ENCODE measurements at regions not wholly inside any gene's neighbourhood (a gene's known extent, or its start where the extent isn't known, plus 50 kb on each side); places are given as distances from the start of the nearest gene placed in this dataset.
"Not testable (repeated sequence)": the region's sequence is repeated elsewhere in the genome, so short reads cannot be mapped to it uniquely, and the experiment has no call there.

DNA sequence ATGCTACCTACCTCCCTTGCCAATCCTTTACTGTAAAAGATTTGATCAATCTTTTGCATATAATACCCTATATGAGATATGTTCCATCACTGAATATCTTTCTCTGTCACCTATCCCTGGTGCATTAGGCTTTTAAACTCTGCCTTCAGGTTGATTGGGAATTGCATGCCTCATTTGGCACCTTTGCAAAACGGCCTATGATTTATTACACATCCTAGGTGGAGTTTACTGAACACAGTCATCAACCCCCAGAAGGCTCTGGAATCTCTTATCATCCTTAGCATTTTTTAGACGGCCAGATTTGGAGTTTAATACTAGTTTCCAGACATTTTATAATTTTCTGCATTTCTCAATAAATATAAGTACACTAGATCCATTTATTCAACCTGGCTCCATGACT is 448.4 kb upstream of the SLC10A2 start:
- H3K36me3 ChIP-seq (ENCODE audit: control insufficient read depth, insufficient read depth, low read length) = no peaks in the 10 kb centered on the region
- H3K4me1 ChIP-seq (ENCODE audit: control insufficient read depth, insufficient read depth, low read length) = no peaks in the 10 kb centered on the region
- H3K9ac ChIP-seq (ENCODE audit: low read length) = no peak overlapping the region
- no peak overlapping the region for H3K4me3 ChIP-seq (ENCODE audit: low read length)
- H3K9me3 ChIP-seq (ENCODE audit: control insufficient read depth, low read length) = no peaks in the 10 kb centered on the region
- no peaks in the 10 kb centered on the region for H3K27me3 ChIP-seq (ENCODE audit: control insufficient read depth, insufficient read depth, low read length)

DNA sequence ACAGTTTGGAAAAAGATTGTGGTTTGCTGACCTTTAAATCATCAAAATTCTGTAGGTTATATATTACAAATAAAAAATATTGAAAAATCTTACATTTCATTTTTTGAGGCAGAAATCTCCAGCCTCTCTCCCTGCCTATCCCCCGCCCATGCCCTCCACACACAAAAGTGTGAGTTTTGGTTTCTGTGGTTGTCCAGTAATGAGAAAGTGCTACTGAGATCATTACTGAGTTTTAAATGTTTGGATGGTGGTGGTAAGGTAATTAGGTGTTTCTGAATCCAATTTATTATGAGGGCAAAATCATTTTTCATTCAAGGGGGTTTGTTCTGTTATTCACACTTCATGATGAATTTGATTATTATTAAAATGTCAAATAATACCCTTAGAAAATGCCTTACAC is 448.0 kb upstream of the SLC10A2 start:
- Histone ChIP-seq H3K9me3 (ENCODE audit: control insufficient read depth, low read length) (no peaks in the 10 kb centered on the region), H3K27me3 (ENCODE audit: control insufficient read depth, insufficient read depth, low read length) (no peaks in the 10 kb centered on the region), H3K9ac (ENCODE audit: low read length) (no peak overlapping the region), H3K36me3 (ENCODE audit: control insufficient read depth, insufficient read depth, low read length) (no peaks in the 10 kb centered on the region), H3K4me1 (ENCODE audit: control insufficient read depth, insufficient read depth, low read length) (no peaks in the 10 kb centered on the region), H3K4me3 (ENCODE audit: low read length) (no peak overlapping the region)

DNA sequence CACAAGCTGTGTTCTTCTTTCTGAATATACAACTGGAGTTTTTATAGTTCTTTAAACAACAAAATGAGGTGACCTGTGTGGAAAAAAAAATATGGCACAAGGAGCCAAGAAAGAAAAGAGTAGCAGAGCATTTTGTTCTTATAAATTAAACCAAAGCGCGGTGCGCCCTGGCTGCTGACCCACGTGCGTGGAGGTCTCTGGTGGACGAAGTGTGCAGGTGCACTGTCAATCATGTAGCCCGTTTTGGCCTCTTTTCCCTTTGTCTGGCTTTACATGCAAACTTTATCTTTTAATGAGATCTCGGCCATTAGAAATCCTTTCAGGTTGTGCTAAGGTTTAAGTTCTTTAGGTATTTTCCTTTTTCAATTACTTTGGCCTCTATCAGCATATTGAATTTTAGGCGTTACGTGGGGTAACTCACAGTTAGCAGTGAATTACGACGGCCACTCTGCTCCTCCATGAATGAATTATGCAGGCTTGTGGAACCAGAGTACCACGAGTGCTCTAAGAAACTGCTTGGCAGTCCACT is 443.9 kb upstream of the SLC10A2 start:
- Histone ChIP-seq H3K36me3 (ENCODE audit: control insufficient read depth, insufficient read depth, low read length) (no peaks in the 10 kb centered on the region), H3K9me3 (ENCODE audit: control insufficient read depth, low read length) (no peaks in the 10 kb centered on the region), H3K4me1 (ENCODE audit: control insufficient read depth, insufficient read depth, low read length) (no peaks in the 10 kb centered on the region), H3K27me3 (ENCODE audit: control insufficient read depth, insufficient read depth, low read length) (no peaks in the 10 kb centered on the region), H3K4me3 (ENCODE audit: low read length) (no peak overlapping the region), H3K9ac (ENCODE audit: low read length) (no peak overlapping the region)

DNA sequence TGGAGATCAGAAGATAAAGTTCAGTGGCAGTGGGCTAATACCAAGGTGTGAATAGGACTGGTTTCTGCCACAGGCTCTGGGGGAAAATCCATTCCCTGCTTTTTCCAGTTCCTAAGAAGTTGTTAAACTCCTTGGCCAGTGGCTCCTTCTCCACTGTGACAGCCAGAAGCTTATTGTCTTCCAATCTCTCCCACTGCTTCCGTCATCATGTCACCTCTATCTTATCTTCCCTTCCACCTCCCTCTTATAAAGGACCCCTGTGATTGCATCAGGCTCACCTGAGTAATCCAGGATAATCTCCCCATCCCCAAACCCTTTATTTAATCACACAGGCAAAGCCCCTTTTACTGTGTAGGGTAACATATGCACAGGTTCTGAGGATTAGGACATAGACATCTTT is 431.2 kb upstream of the SLC10A2 start:
- H3K4me1 ChIP-seq (ENCODE audit: control insufficient read depth, insufficient read depth, low read length) = no peaks in the 10 kb centered on the region
- H3K27me3 ChIP-seq (ENCODE audit: control insufficient read depth, insufficient read depth, low read length) = no peaks in the 10 kb centered on the region
- no peaks in the 10 kb centered on the region for H3K9me3 ChIP-seq (ENCODE audit: control insufficient read depth, low read length)
- no peaks in the 10 kb centered on the region for H3K36me3 ChIP-seq (ENCODE audit: control insufficient read depth, insufficient read depth, low read length)
- no peak overlapping the region for H3K4me3 ChIP-seq (ENCODE audit: low read length)
- H3K9ac ChIP-seq (ENCODE audit: low read length) = no peak overlapping the region

DNA sequence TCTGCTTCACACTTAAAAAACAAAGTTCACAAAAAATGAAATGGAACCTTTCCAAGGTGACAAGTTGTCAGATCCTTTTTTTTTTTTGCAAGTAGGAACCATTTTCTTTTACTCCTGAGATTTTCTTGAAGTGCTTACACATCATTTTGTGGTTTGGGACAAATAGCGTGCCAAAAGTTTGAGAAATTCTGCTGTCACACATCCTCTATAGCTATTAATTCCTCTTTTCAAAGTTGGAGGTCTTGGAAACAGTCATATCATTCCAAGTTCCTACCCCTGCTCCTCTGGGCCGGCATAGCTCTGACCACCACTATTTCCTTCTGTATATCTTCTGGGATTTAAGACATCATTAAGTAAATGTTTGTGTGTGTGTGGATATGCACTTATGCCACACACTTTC is 421.6 kb upstream of the SLC10A2 start:
- Histone ChIP-seq H3K4me3 (ENCODE audit: low read length) (no peak overlapping the region), H3K36me3 (ENCODE audit: control insufficient read depth, insufficient read depth, low read length) (no peaks in the 10 kb centered on the region), H3K9ac (ENCODE audit: low read length) (no peak overlapping the region), H3K4me1 (ENCODE audit: control insufficient read depth, insufficient read depth, low read length) (no peaks in the 10 kb centered on the region), H3K9me3 (ENCODE audit: control insufficient read depth, low read length) (no peaks in the 10 kb centered on the region), H3K27me3 (ENCODE audit: control insufficient read depth, insufficient read depth, low read length) (no peaks in the 10 kb centered on the region)

DNA sequence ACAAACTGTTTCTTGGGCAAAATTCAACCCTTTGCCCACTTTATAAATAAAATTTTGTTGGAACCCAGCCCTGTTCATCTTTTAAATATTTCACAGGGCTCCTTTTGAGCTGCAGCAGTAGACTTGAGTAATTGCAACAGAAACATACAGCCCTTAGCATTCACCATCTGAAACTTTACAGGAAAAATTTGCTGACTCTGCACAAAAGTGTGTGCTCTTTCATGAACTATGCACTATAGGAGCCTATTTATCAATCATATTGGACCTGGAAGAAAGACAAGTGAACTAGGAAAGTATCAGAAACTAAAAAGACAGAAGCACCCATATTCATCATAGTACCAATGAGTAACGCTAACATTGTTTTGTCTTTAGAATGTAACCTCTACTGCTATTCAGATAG is 406.9 kb upstream of the SLC10A2 start:
- Histone ChIP-seq H3K4me3 (ENCODE audit: low read length) (no peak overlapping the region), H3K27me3 (ENCODE audit: control insufficient read depth, insufficient read depth, low read length) (no peaks in the 10 kb centered on the region), H3K36me3 (ENCODE audit: control insufficient read depth, insufficient read depth, low read length) (no peaks in the 10 kb centered on the region), H3K4me1 (ENCODE audit: control insufficient read depth, insufficient read depth, low read length) (no peaks in the 10 kb centered on the region), H3K9ac (ENCODE audit: low read length) (no peak overlapping the region), H3K9me3 (ENCODE audit: control insufficient read depth, low read length) (no peaks in the 10 kb centered on the region)

DNA sequence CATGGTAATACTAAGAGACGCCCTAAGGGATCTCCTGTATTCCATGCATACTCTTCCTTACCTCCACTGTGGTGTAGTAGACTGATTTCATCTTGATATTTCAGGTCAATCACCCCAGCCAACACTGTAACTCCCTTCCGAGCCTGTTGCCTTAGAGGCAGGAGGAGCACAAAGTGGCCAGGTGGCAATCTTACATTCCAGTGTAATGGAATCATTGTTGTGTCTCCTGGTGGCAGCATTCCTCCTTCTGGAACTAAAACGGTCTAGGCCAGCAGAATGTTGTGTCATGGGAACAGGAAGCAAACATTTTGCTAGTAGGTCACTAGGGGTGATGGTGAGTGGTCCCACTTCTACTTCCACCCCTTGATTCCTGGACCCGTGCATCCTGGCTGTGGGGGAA is 405.7 kb upstream of the SLC10A2 start:
- Histone ChIP-seq H3K36me3 (ENCODE audit: control insufficient read depth, insufficient read depth, low read length) (no peaks in the 10 kb centered on the region), H3K27me3 (ENCODE audit: control insufficient read depth, insufficient read depth, low read length) (no peaks in the 10 kb centered on the region), H3K9me3 (ENCODE audit: control insufficient read depth, low read length) (no peaks in the 10 kb centered on the region), H3K4me3 (ENCODE audit: low read length) (no peak overlapping the region), H3K9ac (ENCODE audit: low read length) (no peak overlapping the region), H3K4me1 (ENCODE audit: control insufficient read depth, insufficient read depth, low read length) (no peaks in the 10 kb centered on the region)

DNA sequence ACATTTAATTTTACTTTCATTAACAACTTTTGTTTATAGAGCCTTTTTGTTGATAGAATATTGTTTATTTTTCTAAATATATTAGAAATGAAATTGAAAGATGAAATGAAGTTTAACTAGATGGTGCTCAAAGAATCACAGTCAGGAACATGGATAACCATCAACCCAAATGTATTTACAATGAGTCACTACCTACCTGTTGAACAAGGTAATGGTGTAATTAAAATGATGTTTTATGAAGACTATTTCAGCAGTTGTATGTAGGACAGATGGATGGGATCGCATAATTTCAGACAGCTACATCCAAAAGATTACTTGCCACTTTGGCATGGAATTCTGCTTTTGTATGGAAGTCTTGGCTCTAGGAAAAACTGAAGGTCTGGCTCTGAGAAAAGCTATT is 403.6 kb upstream of the SLC10A2 start:
- Histone ChIP-seq H3K9ac (ENCODE audit: low read length) (no peak overlapping the region), H3K36me3 (ENCODE audit: control insufficient read depth, insufficient read depth, low read length) (no peaks in the 10 kb centered on the region), H3K27me3 (ENCODE audit: control insufficient read depth, insufficient read depth, low read length) (no peaks in the 10 kb centered on the region), H3K4me1 (ENCODE audit: control insufficient read depth, insufficient read depth, low read length) (no peaks in the 10 kb centered on the region), H3K4me3 (ENCODE audit: low read length) (no peak overlapping the region), H3K9me3 (ENCODE audit: control insufficient read depth, low read length) (no peaks in the 10 kb centered on the region)

DNA sequence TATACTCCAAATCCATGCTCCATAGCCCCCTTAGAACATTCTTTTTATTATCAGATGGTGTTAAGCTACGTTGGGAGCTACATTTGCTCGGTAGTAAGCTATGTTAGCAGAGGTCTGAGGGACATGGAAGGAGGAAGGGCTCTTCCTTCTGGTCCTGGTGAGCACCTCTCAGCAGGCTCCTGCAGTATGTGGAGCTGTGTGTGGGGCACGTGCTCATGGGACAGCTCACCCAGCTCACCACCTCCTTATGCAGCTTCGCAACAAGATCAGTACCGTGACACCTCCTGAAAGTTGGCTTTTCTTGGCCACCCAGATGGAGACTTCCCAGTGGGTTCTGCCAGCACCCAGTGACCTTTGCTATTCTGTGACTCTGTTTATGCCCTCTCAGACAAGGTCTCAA is 400.5 kb upstream of the SLC10A2 start:
- Histone ChIP-seq H3K4me1 (ENCODE audit: control insufficient read depth, insufficient read depth, low read length) (no peaks in the 10 kb centered on the region), H3K27me3 (ENCODE audit: control insufficient read depth, insufficient read depth, low read length) (no peaks in the 10 kb centered on the region), H3K36me3 (ENCODE audit: control insufficient read depth, insufficient read depth, low read length) (no peaks in the 10 kb centered on the region), H3K9me3 (ENCODE audit: control insufficient read depth, low read length) (no peaks in the 10 kb centered on the region), H3K4me3 (ENCODE audit: low read length) (no peak overlapping the region), H3K9ac (ENCODE audit: low read length) (no peak overlapping the region)

DNA sequence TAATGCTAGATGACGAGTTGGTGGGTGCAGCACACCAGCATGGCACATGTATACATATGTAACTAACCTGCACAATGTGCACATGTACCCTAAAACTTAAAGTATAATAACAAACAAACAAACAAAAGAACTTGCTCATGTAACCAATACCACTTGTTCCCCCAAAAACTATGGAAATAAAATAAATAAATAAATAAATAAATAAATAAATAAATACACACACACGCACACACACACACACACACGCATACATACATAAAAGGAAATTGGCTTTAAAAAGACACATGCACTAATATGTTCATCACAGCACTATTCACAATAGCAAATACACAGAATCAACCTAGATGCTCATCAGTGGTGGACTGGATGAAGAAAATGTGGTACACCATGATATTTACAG is 394.0 kb upstream of the SLC10A2 start:
- not testable (repeated sequence) for H3K36me3 ChIP-seq (ENCODE audit: control insufficient read depth, insufficient read depth, low read length); H3K4me3 ChIP-seq (ENCODE audit: low read length); H3K4me1 ChIP-seq (ENCODE audit: control insufficient read depth, insufficient read depth, low read length); H3K9me3 ChIP-seq (ENCODE audit: control insufficient read depth, low read length); H3K9ac ChIP-seq (ENCODE audit: low read length); H3K27me3 ChIP-seq (ENCODE audit: control insufficient read depth, insufficient read depth, low read length)

DNA sequence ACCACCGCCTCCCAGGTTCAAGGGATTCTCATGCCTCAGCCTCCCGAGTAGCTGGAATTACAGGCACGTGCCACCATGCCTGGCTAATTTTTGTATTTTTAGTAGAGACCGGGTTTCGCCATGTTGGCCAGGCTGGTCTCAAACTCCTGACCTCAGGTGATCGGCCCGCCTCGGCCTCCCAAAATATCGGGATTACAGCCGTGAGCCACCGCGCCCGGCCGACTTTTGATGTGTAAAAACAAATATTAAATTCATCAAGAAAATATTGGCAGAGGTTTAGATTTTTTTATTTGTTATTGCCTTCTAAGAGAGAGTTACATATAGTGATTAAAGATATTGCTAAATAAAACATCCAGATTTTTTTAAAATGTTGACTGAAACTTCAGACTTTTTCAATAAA is 390.8 kb upstream of the SLC10A2 start:
- not testable (repeated sequence) for H3K27me3 ChIP-seq (ENCODE audit: control insufficient read depth, insufficient read depth, low read length); H3K9me3 ChIP-seq (ENCODE audit: control insufficient read depth, low read length); H3K4me1 ChIP-seq (ENCODE audit: control insufficient read depth, insufficient read depth, low read length); H3K36me3 ChIP-seq (ENCODE audit: control insufficient read depth, insufficient read depth, low read length); H3K4me3 ChIP-seq (ENCODE audit: low read length); H3K9ac ChIP-seq (ENCODE audit: low read length)

DNA sequence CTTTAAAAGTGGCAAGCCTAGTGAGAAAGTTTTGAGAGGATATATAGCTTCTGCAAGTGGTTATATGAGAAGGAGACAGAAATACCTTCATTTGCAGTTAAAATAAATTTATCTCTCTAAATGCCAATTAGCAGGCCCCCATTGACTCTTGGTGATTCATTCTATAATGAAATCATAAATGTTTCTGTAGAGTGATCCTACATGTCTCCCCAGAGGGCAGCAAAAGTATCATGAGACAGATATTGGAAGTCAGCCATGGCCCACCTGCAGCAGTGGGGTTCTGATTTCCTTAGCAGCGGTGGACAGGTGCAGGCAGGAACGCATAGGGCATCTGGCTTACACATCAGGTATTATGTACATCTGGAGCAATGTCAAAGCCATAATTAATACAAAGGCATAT is 385.4 kb upstream of the SLC10A2 start:
- H3K27me3 ChIP-seq (ENCODE audit: control insufficient read depth, insufficient read depth, low read length) = no peaks in the 10 kb centered on the region
- H3K4me3 ChIP-seq (ENCODE audit: low read length) = no peak overlapping the region
- H3K9me3 ChIP-seq (ENCODE audit: control insufficient read depth, low read length) = no peaks in the 10 kb centered on the region
- no peak overlapping the region for H3K9ac ChIP-seq (ENCODE audit: low read length)
- H3K36me3 ChIP-seq (ENCODE audit: control insufficient read depth, insufficient read depth, low read length) = no peaks in the 10 kb centered on the region
- H3K4me1 ChIP-seq (ENCODE audit: control insufficient read depth, insufficient read depth, low read length) = no peaks in the 10 kb centered on the region

DNA sequence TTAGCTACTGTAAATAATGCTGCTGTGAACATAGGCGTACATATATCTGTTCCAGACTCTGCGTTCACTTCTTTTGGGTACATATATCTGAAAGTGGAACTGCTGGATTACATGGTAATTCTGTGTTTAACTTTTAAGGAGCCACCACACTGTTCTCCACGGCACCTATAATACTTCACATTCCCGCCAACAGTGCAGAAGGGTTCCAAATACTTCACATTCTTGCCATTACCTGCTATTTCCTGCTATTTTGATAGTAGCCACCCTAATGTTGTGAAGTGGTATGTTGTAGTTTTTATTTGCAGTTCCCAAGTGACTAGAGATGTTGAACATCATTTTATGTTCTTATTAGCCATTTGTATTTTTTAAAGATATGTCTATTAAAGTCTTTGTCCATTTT is 377.4 kb upstream of the SLC10A2 start:
- no peaks in the 10 kb centered on the region for H3K9me3 ChIP-seq (ENCODE audit: control insufficient read depth, low read length)
- no peaks in the 10 kb centered on the region for H3K27me3 ChIP-seq (ENCODE audit: control insufficient read depth, insufficient read depth, low read length)
- H3K9ac ChIP-seq (ENCODE audit: low read length) = no peak overlapping the region
- H3K4me1 ChIP-seq (ENCODE audit: control insufficient read depth, insufficient read depth, low read length) = no peaks in the 10 kb centered on the region
- H3K4me3 ChIP-seq (ENCODE audit: low read length) = no peak overlapping the region
- H3K36me3 ChIP-seq (ENCODE audit: control insufficient read depth, insufficient read depth, low read length) = no peaks in the 10 kb centered on the region
